Caki2 (cell line): ENCODE measurements at regions not wholly inside any gene's neighbourhood (a gene's known extent, or its start where the extent isn't known, plus 50 kb on each side); places are given as distances from the start of the nearest gene placed in this dataset.

Experiments
- DNase-seq: peaks from one replicate; pipeline ENCODE4 v3.0.0-alpha.2; 2015; ENCODE audit warnings: low read depth
- in situ Hi-C: cut with HindIII; loops from 2 replicates; pipeline ENCODE4 v1.10.0; 2016; ENCODE audit warnings: low sequenced_read_pairs, low pct_unique_long_range_greater_than_20kb, mixed read lengths

GRCh38 chr9:116008278-116008677, 145.3 kb upstream of the PAPPA start:
- in situ Hi-C loops, result no loop called here

GRCh38 chr9:116009420-116009819, 144.2 kb upstream of the PAPPA start:
- no peak for DNase-seq
- in situ Hi-C loops, result no loop called here

More at GRCh38 chr9:116008278-116008677, 145.3 kb upstream of the PAPPA start:
- peak; percentile 82 for DNase-seq

- in situ Hi-C loops, result no loop called here
These were observed 137.7 kb upstream of the PAPPA start for GRCh38 chr9:116015855-116016254.

GRCh38 chr9:116020146-116020545, 133.4 kb upstream of the PAPPA start:
- no peak for DNase-seq
- in situ Hi-C loops, result no loop called here

More at GRCh38 chr9:116015855-116016254, 137.7 kb upstream of the PAPPA start:
- DNase-seq, result no peak

GRCh38 chr9:116020801-116021200, 132.8 kb upstream of the PAPPA start:
- peak; percentile 71 for DNase-seq
- in situ Hi-C loops, result no loop called here

GRCh38 chr9:116027096-116027495, 126.5 kb upstream of the PAPPA start:
- in situ Hi-C loops, result no loop called here
- peak; percentile 45 for DNase-seq

GRCh38 chr9:116027511-116027910, 126.1 kb upstream of the PAPPA start:
- in situ Hi-C loops, result no loop called here

GRCh38 chr9:116027951-116028350, 125.6 kb upstream of the PAPPA start:
- in situ Hi-C loops, result no loop called here

More at GRCh38 chr9:116027511-116027910, 126.1 kb upstream of the PAPPA start:
- peak; percentile 40 for DNase-seq

GRCh38 chr9:116030517-116030916, 123.1 kb upstream of the PAPPA start:
- no peak for DNase-seq
- in situ Hi-C loops, result no loop called here

More at GRCh38 chr9:116027951-116028350, 125.6 kb upstream of the PAPPA start:
- DNase-seq, result no peak

- peak; percentile 73 for DNase-seq
- in situ Hi-C loops, result no loop called here
These were observed 120.7 kb upstream of the PAPPA start for GRCh38 chr9:116032683-116033440.

GRCh38 chr9:116039312-116039711, 114.3 kb upstream of the PAPPA start:
- in situ Hi-C loops, result no loop called here
- DNase-seq, result no peak

- in situ Hi-C loops, result no loop called here
- DNase-seq, result no peak
These were observed 113.7 kb upstream of the PAPPA start for GRCh38 chr9:116039893-116040292.

- no peak for DNase-seq
- in situ Hi-C loops, result no loop called here
These were observed 111.3 kb upstream of the PAPPA start for GRCh38 chr9:116042321-116042720.

GRCh38 chr9:116045083-116045482, 108.5 kb upstream of the PAPPA start:
- in situ Hi-C loops, result no loop called here
- DNase-seq, result no peak

GRCh38 chr9:116048081-116048480, 105.5 kb upstream of the PAPPA start:
- DNase-seq, result no peak
- in situ Hi-C loops, result no loop called here

GRCh38 chr9:116049456-116049855, 104.1 kb upstream of the PAPPA start:
- DNase-seq, result no peak
- in situ Hi-C loops, result no loop called here

- in situ Hi-C loops, result no loop called here
- DNase-seq, result no peak
These were observed 102.1 kb upstream of the PAPPA start for GRCh38 chr9:116051528-116051927.

GRCh38 chr9:116055536-116055935, 98.1 kb upstream of the PAPPA start:
- no peak for DNase-seq
- in situ Hi-C loops, result no loop called here

GRCh38 chr9:116057371-116057770, 96.2 kb upstream of the PAPPA start:
- in situ Hi-C loops, result no loop called here
- no peak for DNase-seq

GRCh38 chr9:116058421-116058820, 95.2 kb upstream of the PAPPA start:
- no peak for DNase-seq
- in situ Hi-C loops, result no loop called here
